Stimulated activated CD8-positive, alpha-beta memory T cell treated with anti-CD3 and anti-CD28 coated beads, Interleukin-7, amount 100 ng/mL, for 4 hours (primary cell): ENCODE measurements at regions not wholly inside any gene's neighbourhood (a gene's known extent, or its start where the extent isn't known, plus 50 kb on each side); places are given as distances from the start of the nearest gene placed in this dataset.
"Not testable (repeated sequence)": the region's sequence is repeated elsewhere in the genome, so short reads cannot be mapped to it uniquely, and the experiment has no call there.

Experiments
- DNase-seq, 2 donors: peaks; one replicate each; pipeline ENCODE4 v3.0.0-alpha.2; 2020; ENCODE audit warnings: low read depth in 2 of 2

- no peak for DNase-seq
These were observed 154.4 kb downstream of the CDRT15L2 start for GRCh38 chr17:20733923-20734322.

- DNase-seq: no peak
These were observed 156.3 kb downstream of the CDRT15L2 start for GRCh38 chr17:20735796-20736195.

- DNase-seq: not testable (repeated sequence)
These were observed 158.1 kb downstream of the CDRT15L2 start for GRCh38 chr17:20737636-20738035.

- DNase-seq: no peak
These were observed 191.6 kb downstream of the CDRT15L2 start for GRCh38 chr17:20771104-20771503.

- DNase-seq: no peak
These were observed 195.1 kb downstream of the CDRT15L2 start for GRCh38 chr17:20774472-20775135.

- DNase-seq: no peak
These were observed 195.8 kb downstream of the CDRT15L2 start for GRCh38 chr17:20775331-20775730.

GRCh38 chr17:20779521-20779920 is 200.0 kb downstream of the CDRT15L2 start:
- no peak for DNase-seq

GRCh38 chr17:20781260-20781659 is 201.7 kb downstream of the CDRT15L2 start:
- no peak for DNase-seq

GRCh38 chr17:20781869-20782268 is 202.3 kb downstream of the CDRT15L2 start:
- DNase-seq: not testable (repeated sequence)

GRCh38 chr17:20783091-20783490 is 203.6 kb downstream of the CDRT15L2 start:
- no peak for DNase-seq

- DNase-seq: no peak
These were observed 204.7 kb downstream of the CDRT15L2 start for GRCh38 chr17:20784100-20784665.

GRCh38 chr17:20787281-20787680 is 207.8 kb downstream of the CDRT15L2 start:
- no peak for DNase-seq

- DNase-seq: no peak
These were observed 212.1 kb downstream of the CDRT15L2 start for GRCh38 chr17:20791626-20792025.

- DNase-seq: not testable (repeated sequence)
These were observed 215.0 kb downstream of the CDRT15L2 start for GRCh38 chr17:20794532-20794931.

- DNase-seq: no peak
These were observed 217.8 kb downstream of the CDRT15L2 start for GRCh38 chr17:20797292-20797691.

GRCh38 chr17:20800146-20800545 is 220.6 kb downstream of the CDRT15L2 start:
- DNase-seq: no peak

GRCh38 chr17:20805751-20806150 is 226.2 kb downstream of the CDRT15L2 start:
- no peak for DNase-seq

- DNase-seq: not testable (repeated sequence)
These were observed 228.0 kb downstream of the CDRT15L2 start for GRCh38 chr17:20807566-20807965.

- DNase-seq: not testable (repeated sequence)
These were observed 227.4 kb downstream of the USP22 start for GRCh38 chr17:20815410-20815809.

GRCh38 chr17:20823905-20824304 is 218.9 kb downstream of the USP22 start:
- DNase-seq: no peak

GRCh38 chr17:20825539-20825938 is 217.3 kb downstream of the USP22 start:
- no peak for DNase-seq

- not testable (repeated sequence) for DNase-seq
These were observed 202.4 kb downstream of the USP22 start for GRCh38 chr17:20840453-20840852.

GRCh38 chr17:20840987-20841865 is 201.6 kb downstream of the USP22 start:
- DNase-seq: not testable (repeated sequence)
